ENCODE measurements at regions not wholly inside any gene's neighbourhood (a gene's known extent, or its start where the extent isn't known, plus 50 kb on each side); places are given as distances from the start of the nearest gene placed in this dataset.

GRCh38 chr16:88315543-88316105 lies 67.1 kb upstream of the ZNF469 start:
- no peaks in the 10 kb centered on the region for H3K4me1 Mint-ChIP-seq
- DNase-seq (ENCODE audit: low spot score in 2 of 2) (no peak), ATAC-seq (no peak)
- H3K36me3 Mint-ChIP-seq, result no peaks in the 10 kb centered on the region
- H3K27ac Mint-ChIP-seq, result no peak overlapping the region
- H3K9me3 Mint-ChIP-seq, result peaks cover 7% of the 10 kb centered on the region
- H3K4me3 Mint-ChIP-seq, result no peak overlapping the region

GRCh38 chr16:88316151-88316550 lies 66.6 kb upstream of the ZNF469 start:
- DNase-seq (ENCODE audit: low spot score in 2 of 2) (no peak), ATAC-seq (no peak)
- H3K36me3 Mint-ChIP-seq, result no peaks in the 10 kb centered on the region
- no peaks in the 10 kb centered on the region for H3K4me1 Mint-ChIP-seq
- peaks cover 7% of the 10 kb centered on the region for H3K9me3 Mint-ChIP-seq
- H3K4me3 Mint-ChIP-seq, result no peak overlapping the region
- no peak overlapping the region for H3K27ac Mint-ChIP-seq

- no peak overlapping the region for H3K27ac Mint-ChIP-seq
- ATAC-seq (no peak), DNase-seq (ENCODE audit: low spot score in 2 of 2) (no peak)
- no peak overlapping the region for H3K4me3 Mint-ChIP-seq
- no peaks in the 10 kb centered on the region for H3K4me1 Mint-ChIP-seq
- H3K36me3 Mint-ChIP-seq, result no peaks in the 10 kb centered on the region
- H3K9me3 Mint-ChIP-seq, result peaks cover 4% of the 10 kb centered on the region
Observed at GRCh38 chr16:88316941-88317612, 65.7 kb upstream of the ZNF469 start.

GRCh38 chr16:88317613-88317965 lies 65.2 kb upstream of the ZNF469 start:
- ATAC-seq (no peak), DNase-seq (ENCODE audit: low spot score in 2 of 2) (no peak)
- Mint-ChIP-seq H3K4me1 (no peaks in the 10 kb centered on the region), H3K27ac (no peak overlapping the region), H3K4me3 (no peak overlapping the region), H3K36me3 (no peaks in the 10 kb centered on the region), H3K9me3 (no peaks in the 10 kb centered on the region)

- Mint-ChIP-seq H3K9me3 (no peaks in the 10 kb centered on the region), H3K4me3 (no peak overlapping the region), H3K4me1 (no peaks in the 10 kb centered on the region), H3K36me3 (no peaks in the 10 kb centered on the region), H3K27ac (no peak overlapping the region)
- ATAC-seq, result no peak
- DNase-seq (ENCODE audit: low spot score in 2 of 2), result no peak
Observed at GRCh38 chr16:88318051-88318450, 64.7 kb upstream of the ZNF469 start.

GRCh38 chr16:88318521-88318920 lies 64.2 kb upstream of the ZNF469 start:
- H3K4me3 Mint-ChIP-seq, result no peak overlapping the region
- no peak for ATAC-seq
- no peaks in the 10 kb centered on the region for H3K4me1 Mint-ChIP-seq
- H3K36me3 Mint-ChIP-seq, result no peaks in the 10 kb centered on the region
- no peak overlapping the region for H3K27ac Mint-ChIP-seq
- no peaks in the 10 kb centered on the region for H3K9me3 Mint-ChIP-seq
- DNase-seq (ENCODE audit: low spot score in 2 of 2), result no peak

- H3K4me3 Mint-ChIP-seq, result no peak overlapping the region
- DNase-seq (ENCODE audit: low spot score in 2 of 2) (no peak), ATAC-seq (no peak)
- H3K4me1 Mint-ChIP-seq, result no peaks in the 10 kb centered on the region
- no peaks in the 10 kb centered on the region for H3K36me3 Mint-ChIP-seq
- H3K27ac Mint-ChIP-seq, result no peak overlapping the region
- H3K9me3 Mint-ChIP-seq, result no peaks in the 10 kb centered on the region
Observed at GRCh38 chr16:88319116-88319965, 63.4 kb upstream of the ZNF469 start.

- ATAC-seq (no peak), DNase-seq (ENCODE audit: low spot score in 2 of 2) (no peak)
- Mint-ChIP-seq H3K36me3 (no peaks in the 10 kb centered on the region), H3K4me3 (no peak overlapping the region), H3K4me1 (no peaks in the 10 kb centered on the region), H3K9me3 (no peaks in the 10 kb centered on the region), H3K27ac (no peak overlapping the region)
Observed at GRCh38 chr16:88320947-88321634, 61.7 kb upstream of the ZNF469 start.

GRCh38 chr16:88321635-88322499 lies 60.9 kb upstream of the ZNF469 start:
- Mint-ChIP-seq H3K4me3 (no peak overlapping the region), H3K4me1 (no peaks in the 10 kb centered on the region), H3K36me3 (no peaks in the 10 kb centered on the region), H3K9me3 (no peaks in the 10 kb centered on the region), H3K27ac (no peak overlapping the region)
- ATAC-seq (no peak), DNase-seq (ENCODE audit: low spot score in 2 of 2) (no peak)

- H3K4me1 Mint-ChIP-seq, result no peaks in the 10 kb centered on the region
- no peak for ATAC-seq
Observed at GRCh38 chr16:88322500-88322970, 60.2 kb upstream of the ZNF469 start.

GRCh38 chr16:88323041-88323440 lies 59.7 kb upstream of the ZNF469 start:
- no peaks in the 10 kb centered on the region for H3K4me1 Mint-ChIP-seq
- ATAC-seq, result no peak
- H3K9me3 Mint-ChIP-seq, result no peaks in the 10 kb centered on the region
- H3K36me3 Mint-ChIP-seq, result no peaks in the 10 kb centered on the region
- DNase-seq (ENCODE audit: low spot score in 2 of 2), result no peak
- H3K4me3 Mint-ChIP-seq, result no peak overlapping the region
- no peak overlapping the region for H3K27ac Mint-ChIP-seq

More at GRCh38 chr16:88322500-88322970, 60.2 kb upstream of the ZNF469 start:
- no peak for DNase-seq (ENCODE audit: low spot score in 2 of 2)
- Mint-ChIP-seq H3K36me3 (no peaks in the 10 kb centered on the region), H3K9me3 (no peaks in the 10 kb centered on the region), H3K27ac (no peak overlapping the region), H3K4me3 (no peak overlapping the region)

GRCh38 chr16:88323546-88324330 lies 59.0 kb upstream of the ZNF469 start:
- Mint-ChIP-seq H3K9me3 (no peaks in the 10 kb centered on the region), H3K27ac (no peak overlapping the region), H3K4me3 (no peak overlapping the region), H3K36me3 (no peaks in the 10 kb centered on the region), H3K4me1 (no peaks in the 10 kb centered on the region)
- ATAC-seq (no peak), DNase-seq (ENCODE audit: low spot score in 2 of 2) (no peak)

GRCh38 chr16:88325087-88325750 lies 57.5 kb upstream of the ZNF469 start:
- no peaks in the 10 kb centered on the region for H3K4me1 Mint-ChIP-seq
- H3K4me3 Mint-ChIP-seq, result no peak overlapping the region
- DNase-seq (ENCODE audit: low spot score in 2 of 2), result no peak
- no peaks in the 10 kb centered on the region for H3K9me3 Mint-ChIP-seq
- H3K27ac Mint-ChIP-seq, result peak overlapping the region; percentile 33
- no peaks in the 10 kb centered on the region for H3K36me3 Mint-ChIP-seq
- no peak for ATAC-seq

- Mint-ChIP-seq H3K36me3 (no peaks in the 10 kb centered on the region), H3K4me3 (no peak overlapping the region), H3K9me3 (no peaks in the 10 kb centered on the region), H3K4me1 (no peaks in the 10 kb centered on the region), H3K27ac (peak overlapping the region; percentile 33)
- DNase-seq (ENCODE audit: low spot score in 2 of 2), result no peak
- no peak for ATAC-seq
Observed at GRCh38 chr16:88325976-88326375, 56.8 kb upstream of the ZNF469 start.
